Body of pancreas (tissue), 4 donors: ENCODE measurements at regions not wholly inside any gene's neighbourhood (a gene's known extent, or its start where the extent isn't known, plus 50 kb on each side); places are given as distances from the start of the nearest gene placed in this dataset.
A peak's percentile ranks its signal among the peaks of the same experiment; 100 is the strongest.
"Not testable (repeated sequence)": the region's sequence is repeated elsewhere in the genome, so short reads cannot be mapped to it uniquely, and the experiment has no call there.

Source experiments
- ATAC-seq: fragments of 150-250 bp; one replicate; pipeline ENCODE4 v1.9.1; 2016
- DNase-seq, 4 donors: peaks; one replicate each; pipeline ENCODE4 v3.0.0-alpha.2; 2019
- H3K27ac ChIP-seq, 4 donors: fragments of 200-600 bp; sonication (generic); 1 replicate in 3 of 4; 2 replicates in 1 of 4; pipeline versions ENCODE4 v1.5.1 to v1.6.1; 2016 to 2019; ENCODE audit warnings: mild to moderate bottlenecking in 1 of 4, mixed read lengths in 1 of 4, moderate library complexity in 1 of 4
- H3K27me3 ChIP-seq, 2 donors: fragments of 200-600 bp; sonication (generic); one replicate each; pipeline ENCODE4 v1.6.0; 2016; ENCODE audit warnings: mild to moderate bottlenecking in 1 of 2
- H3K36me3 ChIP-seq, 2 donors: fragments of 200-600 bp; sonication (generic); replicated peaks in 1 of 2; 2 replicates each; pipeline ENCODE4 v1.5.1; 2016; ENCODE audit warnings: low read depth in 2 of 2; ENCODE audit not compliant: insufficient read depth in 1 of 2
- H3K4me1 ChIP-seq: fragments of 200-600 bp; sonication (generic); one replicate; pipeline ENCODE4 v1.6.0; 2016
- H3K4me3 ChIP-seq, 2 donors: fragments of 200-600 bp; sonication (generic); 1 replicate in 1 of 2; 2 replicates in 1 of 2; pipeline ENCODE4 v1.5.1; 2016 to 2019
- H3K9me3 ChIP-seq, 3 donors: fragments of 200-600 bp; sonication (generic); 1 replicate in 2 of 3; 2 replicates in 1 of 3; pipeline ENCODE4 v1.5.1; 2016
- POLR2A ChIP-seq, 3 donors: fragments of 450-650 bp; IDR thresholded peaks; one replicate each; pipeline ENCODE4 v1.6.1; 2016; ENCODE audit warnings: antibody characterized with exemption in 3 of 3, mild to moderate bottlenecking in 2 of 3
- WGBS, 2 donors: methylation state at CpG; one replicate each; pipeline ENCODE4 v1.1.5; 2017; 5-methylcytosine and 5-hydroxymethylcytosine counted together
- intact Hi-C: fragments of 100-400 bp; cut with DNase I; formaldehyde crosslinking; loops from one replicate; pipeline ENCODE4 v1.15.1; 2023

GRCh38 chr7:75237255-75238187, 145.1 kb downstream of the GTF2IRD2B start:
- H3K9me3 ChIP-seq, H3K4me1 ChIP-seq, H3K27ac ChIP-seq, H3K36me3 ChIP-seq, H3K4me3 ChIP-seq, H3K27me3 ChIP-seq, intact Hi-C loops: not testable (repeated sequence)
- ATAC-seq (peak; percentile 86), DNase-seq (peak in 3 of 4 donors; percentile 50 to 66 (median 65))
- peak in 2 of 3 donors; percentile 16 to 33 for TF ChIP-seq POLR2A (IDR thresholded peaks at IDR 0.05)
- no CpG with 5 or more reads among the region's 103 CpGs for WGBS, 2 donors

DNA sequence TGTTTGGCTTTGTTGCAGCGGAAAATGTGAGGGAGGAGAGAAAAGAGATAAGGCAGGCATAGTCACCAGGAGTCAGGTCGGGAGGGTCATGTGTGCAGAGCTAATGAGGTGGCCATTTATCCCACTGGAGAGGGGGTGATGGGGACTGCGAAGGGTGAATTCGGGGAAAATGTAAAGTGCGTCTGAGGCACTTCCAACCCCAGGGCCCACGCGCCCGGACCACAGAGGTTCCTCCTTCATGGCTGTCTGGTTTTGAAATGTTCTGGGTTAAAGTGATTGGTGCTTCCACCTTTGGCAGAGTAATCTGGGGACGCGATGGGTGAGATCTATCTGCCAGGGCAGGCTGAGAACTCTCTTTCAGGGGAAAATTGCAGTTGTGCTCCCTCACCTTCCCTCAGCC, 145.9 kb downstream of the GTF2IRD2B start:
- H3K36me3 ChIP-seq, H3K4me1 ChIP-seq, intact Hi-C loops, ATAC-seq, H3K4me3 ChIP-seq, H3K27ac ChIP-seq, DNase-seq, H3K9me3 ChIP-seq, H3K27me3 ChIP-seq: not testable (repeated sequence)
- WGBS, 2 donors: no CpG with 5 or more reads among the region's 10 CpGs

DNA sequence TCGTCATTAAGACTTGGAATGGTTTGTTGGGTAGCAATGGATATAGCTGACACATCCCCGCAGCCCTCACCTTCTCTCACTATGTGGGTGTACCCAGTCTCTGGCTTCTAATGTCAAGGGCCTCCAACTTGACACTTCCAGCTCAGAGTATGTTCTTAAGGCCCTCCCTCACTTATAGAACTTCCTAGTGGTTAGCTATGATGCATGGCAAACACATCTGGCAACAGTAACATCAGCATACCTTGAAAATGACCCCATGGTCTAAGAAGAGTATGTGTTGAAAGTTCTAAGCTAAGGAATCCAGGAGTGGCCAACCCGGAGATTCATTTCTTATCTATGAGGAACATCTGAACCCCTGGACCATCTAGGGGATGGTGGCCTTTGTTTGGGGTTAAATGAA, 151.2 kb downstream of the GTF2IRD2B start:
- intact Hi-C loops, H3K4me3 ChIP-seq, H3K27ac ChIP-seq, H3K27me3 ChIP-seq, H3K36me3 ChIP-seq, H3K9me3 ChIP-seq, ATAC-seq, DNase-seq, H3K4me1 ChIP-seq: not testable (repeated sequence)
- no CpG with 5 or more reads among the region's 3 CpGs for WGBS, 2 donors

- H3K27me3 ChIP-seq, H3K27ac ChIP-seq, H3K36me3 ChIP-seq, H3K4me3 ChIP-seq, H3K4me1 ChIP-seq, intact Hi-C loops, H3K9me3 ChIP-seq, DNase-seq, ATAC-seq: not testable (repeated sequence)
- no CpG with 5 or more reads among the region's 8 CpGs for WGBS, 2 donors
Observed at GRCh38 chr7:75248216-75248615, 147.2 kb upstream of the TRIM73 start.

- intact Hi-C loops, H3K4me3 ChIP-seq, ATAC-seq, DNase-seq, H3K27ac ChIP-seq, H3K4me1 ChIP-seq, H3K9me3 ChIP-seq, H3K36me3 ChIP-seq, H3K27me3 ChIP-seq: not testable (repeated sequence)
- no CpG with 5 or more reads among the region's 3 CpGs for WGBS, 2 donors
Observed at GRCh38 chr7:75254238-75254637, 141.2 kb upstream of the TRIM73 start.

DNA sequence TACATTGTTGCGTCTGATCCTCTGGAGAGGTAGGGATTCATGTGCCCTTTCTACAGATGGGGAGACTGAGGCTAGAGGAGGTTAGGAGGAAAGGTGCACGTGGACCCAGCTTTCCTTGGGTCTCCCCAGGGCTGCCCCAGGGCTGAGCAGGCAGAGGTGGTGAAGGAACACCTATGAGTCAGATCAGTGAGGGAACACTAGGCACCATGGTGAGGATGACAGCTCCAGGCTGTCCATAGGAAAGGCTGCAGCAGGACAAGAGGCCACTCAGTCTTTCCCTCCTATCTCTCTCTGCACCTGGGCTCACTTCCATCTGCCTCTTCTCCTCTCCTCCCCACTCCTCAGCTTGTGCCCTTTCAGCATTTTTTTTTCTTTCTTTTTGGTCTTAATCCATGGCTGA, 138.0 kb upstream of the TRIM73 start:
- DNase-seq, H3K9me3 ChIP-seq, H3K27ac ChIP-seq, intact Hi-C loops, H3K27me3 ChIP-seq, H3K36me3 ChIP-seq, H3K4me3 ChIP-seq, ATAC-seq, H3K4me1 ChIP-seq: not testable (repeated sequence)
- WGBS, 2 donors: no CpG with 5 or more reads among the region's 2 CpGs

DNA sequence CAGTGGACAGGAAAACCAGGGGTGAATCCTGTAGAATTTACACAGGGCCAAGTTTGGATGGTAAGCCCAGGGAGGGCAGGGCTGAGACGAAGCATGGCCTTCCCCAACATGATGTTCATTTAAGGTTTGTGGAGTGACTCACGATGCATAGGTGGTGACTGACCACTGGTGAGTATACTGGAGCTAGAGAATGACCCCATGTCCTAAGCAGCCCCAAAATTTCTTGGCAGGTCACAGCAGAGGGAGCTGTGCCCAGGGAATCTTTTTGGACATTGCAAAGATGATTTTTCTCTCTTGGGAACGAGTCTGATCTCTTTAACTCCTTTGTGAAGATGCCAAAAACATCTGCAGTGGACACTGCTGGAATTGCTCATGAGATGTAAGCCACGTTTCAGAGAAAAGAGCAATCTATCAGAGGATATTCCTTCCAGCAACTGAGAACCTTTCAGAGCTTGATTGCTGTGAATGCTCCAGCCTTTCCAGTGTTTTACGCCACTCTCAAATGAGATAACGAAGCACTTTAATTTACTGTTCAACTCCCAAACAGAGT, 135.9 kb upstream of the TRIM73 start:
- H3K36me3 ChIP-seq, DNase-seq, H3K9me3 ChIP-seq, H3K4me3 ChIP-seq, H3K27me3 ChIP-seq, H3K27ac ChIP-seq, intact Hi-C loops, H3K4me1 ChIP-seq: not testable (repeated sequence)
- ATAC-seq: peak; percentile 40
- no CpG with 5 or more reads among the region's 6 CpGs for WGBS, 2 donors

GRCh38 chr7:75261660-75262059, 133.8 kb upstream of the TRIM73 start:
- H3K27me3 ChIP-seq, H3K36me3 ChIP-seq, H3K4me3 ChIP-seq, intact Hi-C loops, H3K27ac ChIP-seq, DNase-seq, ATAC-seq, H3K9me3 ChIP-seq, H3K4me1 ChIP-seq: not testable (repeated sequence)
- no CpG with 5 or more reads among the region's 2 CpGs for WGBS, 2 donors

DNA sequence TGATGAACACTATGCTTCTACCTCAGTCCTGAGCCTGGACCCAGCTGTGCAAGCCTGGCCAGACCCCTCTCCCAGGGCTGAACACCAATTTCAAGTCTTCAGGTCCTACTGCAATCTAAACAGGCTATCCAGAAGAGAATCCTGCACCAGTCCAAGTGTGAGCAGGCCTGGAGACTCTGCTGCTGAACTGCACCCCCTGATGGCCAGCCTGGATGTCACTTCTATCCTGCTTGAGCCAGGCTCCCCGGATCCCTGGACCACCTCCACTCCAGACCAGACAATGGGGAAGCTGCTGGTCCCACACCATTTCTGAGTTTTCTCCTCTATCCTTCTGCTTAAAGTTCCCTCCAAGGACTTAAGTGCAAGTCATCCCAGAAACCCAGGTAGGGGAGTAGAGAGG, 127.3 kb upstream of the TRIM73 start:
- H3K36me3 ChIP-seq, DNase-seq, H3K27me3 ChIP-seq, intact Hi-C loops, H3K4me3 ChIP-seq, H3K9me3 ChIP-seq, H3K4me1 ChIP-seq, ATAC-seq, H3K27ac ChIP-seq: not testable (repeated sequence)
- no CpG with 5 or more reads among the region's 1 CpG for WGBS, 2 donors

GRCh38 chr7:75269159-75269558, 126.3 kb upstream of the TRIM73 start:
- WGBS, 2 donors: no CpG with 5 or more reads among the region's 2 CpGs
- intact Hi-C loops, DNase-seq, H3K27ac ChIP-seq, H3K4me3 ChIP-seq, H3K27me3 ChIP-seq, ATAC-seq, H3K4me1 ChIP-seq, H3K9me3 ChIP-seq, H3K36me3 ChIP-seq: not testable (repeated sequence)

- no CpG with 5 or more reads among the region's 1 CpG for WGBS, 2 donors
- H3K27me3 ChIP-seq, H3K4me1 ChIP-seq, H3K36me3 ChIP-seq, H3K4me3 ChIP-seq, ATAC-seq, H3K9me3 ChIP-seq, H3K27ac ChIP-seq, DNase-seq, intact Hi-C loops: not testable (repeated sequence)
Observed at GRCh38 chr7:75274114-75274513, 121.3 kb upstream of the TRIM73 start.
